Daoy (cell line): ENCODE measurements at regions not wholly inside any gene's neighbourhood (a gene's known extent, or its start where the extent isn't known, plus 50 kb on each side); places are given as distances from the start of the nearest gene placed in this dataset.

Experiments used
- DNase-seq: peaks from one replicate; pipeline ENCODE4 v3.0.0-alpha.2; 2015; ENCODE audit warnings: low read depth

DNA sequence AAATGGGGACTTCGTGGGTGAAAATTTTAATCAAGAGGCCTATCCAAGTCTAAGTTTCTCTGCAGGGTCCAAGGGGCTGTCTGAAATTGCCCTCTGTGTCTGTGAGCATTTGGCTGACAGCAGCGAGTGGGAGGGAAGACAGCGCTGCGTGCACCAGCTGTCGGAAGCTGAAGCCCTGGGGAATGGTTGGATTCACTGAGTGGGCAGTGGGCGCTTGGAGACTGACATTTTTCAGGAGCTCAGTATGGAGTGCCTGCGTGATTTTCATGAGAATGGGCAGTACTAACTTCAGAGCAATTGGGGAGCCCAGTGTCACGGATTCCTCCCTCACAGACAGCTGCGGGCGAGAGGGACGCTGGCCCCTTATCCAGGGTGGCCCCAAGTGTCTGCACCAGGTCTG lies 388.8 kb upstream of the B3GAT1 start:
- no peak for DNase-seq

DNA sequence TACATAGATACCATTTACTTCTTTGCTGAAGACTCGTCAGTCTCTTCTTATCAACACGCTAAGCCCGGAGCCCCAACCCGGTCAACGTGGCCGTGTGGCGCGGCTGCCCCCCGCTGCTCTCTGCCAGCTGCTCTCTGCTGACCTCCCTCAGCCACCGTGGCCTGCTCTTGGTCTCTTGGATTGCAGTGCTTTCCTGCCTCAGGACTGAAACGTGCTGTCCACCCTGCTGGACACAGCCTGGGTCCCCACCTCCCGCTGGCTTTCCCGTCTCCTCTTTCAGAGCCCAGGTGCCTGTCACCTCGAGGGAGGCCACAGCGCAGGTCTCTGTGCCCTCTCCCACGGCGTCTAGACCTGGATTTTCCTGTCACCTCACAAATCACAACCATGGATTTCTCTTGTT lies 388.1 kb upstream of the B3GAT1 start:
- DNase-seq: no peak

DNA sequence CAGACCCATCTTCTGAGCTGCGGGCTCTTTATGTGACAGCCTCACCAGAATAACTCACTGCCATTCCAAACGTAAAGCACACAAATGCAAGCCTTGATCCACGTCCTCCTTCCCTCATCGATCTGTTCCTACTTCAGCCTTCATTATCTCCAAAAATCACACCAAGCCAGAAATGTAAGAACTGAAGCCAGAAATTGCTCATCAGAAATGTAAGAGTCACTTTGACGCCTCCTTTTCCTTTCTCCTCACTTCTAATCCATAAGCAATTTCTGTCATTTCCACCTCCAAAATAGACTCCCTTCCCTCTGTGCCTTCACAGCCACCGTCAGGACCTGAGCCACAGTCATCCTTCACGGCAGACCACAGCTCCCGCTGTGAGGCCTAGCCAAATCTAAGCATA lies 387.3 kb upstream of the B3GAT1 start:
- DNase-seq: no peak

DNA sequence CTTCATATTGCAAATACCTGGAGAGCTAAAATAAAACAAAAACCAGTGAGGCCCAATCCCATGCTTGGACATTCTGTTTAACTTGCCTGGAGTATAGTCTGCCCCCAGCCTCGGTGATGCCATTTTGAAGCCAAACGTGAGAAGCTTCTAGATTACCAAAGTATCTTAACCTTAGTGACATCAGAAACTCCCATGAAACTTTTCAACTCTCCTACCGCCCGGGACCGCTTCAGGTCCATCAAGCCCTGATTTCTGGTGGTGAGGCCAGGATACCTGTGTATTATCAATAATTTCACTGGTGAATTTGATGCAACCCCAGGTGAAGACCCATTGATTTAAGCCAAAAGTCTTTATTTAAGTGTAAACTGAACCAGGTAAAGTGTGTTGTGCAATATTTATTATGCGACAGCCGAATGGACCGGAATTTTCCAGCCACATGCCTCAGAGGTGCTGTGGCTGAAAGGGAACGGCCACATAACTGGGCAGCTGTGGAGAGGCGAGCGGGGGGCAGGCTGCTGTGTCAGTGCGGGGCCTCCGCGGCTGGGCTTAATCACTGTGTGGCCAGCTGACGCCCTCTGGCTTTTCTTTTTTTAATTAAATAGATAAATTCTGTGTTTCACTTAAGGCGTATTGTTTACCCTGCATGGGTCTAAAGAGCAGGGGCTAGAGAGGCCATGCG lies 385.5 kb upstream of the B3GAT1 start:
- DNase-seq: no peak

DNA sequence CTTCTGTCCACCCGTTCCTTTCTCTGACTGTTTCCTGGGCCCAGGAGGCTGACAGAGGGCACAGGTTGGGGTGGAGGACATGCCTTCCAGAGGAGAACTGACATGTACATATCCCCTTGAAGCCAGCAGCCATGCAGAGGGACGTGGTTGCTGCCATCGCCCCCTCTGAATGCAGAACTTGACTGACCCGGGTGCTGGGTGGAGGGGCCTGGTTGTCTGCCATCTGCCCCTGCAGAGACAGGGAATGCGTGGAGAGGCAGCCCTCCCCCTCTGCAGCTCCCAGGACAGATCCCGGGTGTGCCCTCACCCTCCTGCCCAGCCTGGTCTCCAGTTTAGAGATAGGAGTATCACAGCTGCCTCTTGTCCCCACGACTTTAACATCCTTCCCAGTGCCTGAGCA lies 383.0 kb upstream of the B3GAT1 start:
- no peak for DNase-seq

DNA sequence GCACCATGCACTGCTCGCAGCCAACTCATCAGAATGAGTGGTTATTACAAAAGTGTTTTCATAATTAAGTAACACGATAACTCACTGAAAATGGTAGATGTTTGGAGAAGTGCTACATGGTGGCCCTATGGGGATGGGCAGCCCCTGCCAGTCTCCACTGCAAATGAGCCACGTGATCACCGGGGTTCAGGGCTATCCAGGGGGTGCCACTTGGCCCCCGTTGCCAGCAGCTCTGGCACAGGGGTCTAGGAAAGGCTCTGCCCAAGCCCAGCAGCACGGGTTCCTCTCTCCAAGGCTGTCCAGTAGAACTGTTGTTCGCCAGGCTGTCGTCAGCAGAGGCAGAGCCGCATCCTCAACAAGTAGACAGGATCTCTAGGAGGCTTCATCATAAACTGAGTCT lies 382.1 kb upstream of the B3GAT1 start:
- DNase-seq: no peak

DNA sequence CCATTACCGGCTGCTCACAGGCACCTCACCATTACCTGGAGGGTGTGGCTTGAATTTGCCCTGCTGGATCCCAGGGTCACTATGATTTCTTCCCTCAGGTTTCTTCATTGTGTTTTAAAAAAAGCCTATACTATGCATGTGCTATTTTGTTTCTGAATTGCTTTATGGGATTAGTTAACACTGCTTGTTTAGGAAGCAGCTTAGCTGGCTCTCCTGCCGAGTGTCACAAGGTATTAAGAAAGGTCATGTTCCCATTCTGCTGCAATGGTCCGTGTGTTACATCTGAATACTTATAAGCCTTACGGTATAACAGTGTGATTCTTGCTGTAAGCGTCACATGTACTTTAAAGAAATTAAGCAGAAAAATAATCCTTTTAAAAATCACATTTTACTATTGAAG lies 380.6 kb upstream of the B3GAT1 start:
- DNase-seq: no peak

DNA sequence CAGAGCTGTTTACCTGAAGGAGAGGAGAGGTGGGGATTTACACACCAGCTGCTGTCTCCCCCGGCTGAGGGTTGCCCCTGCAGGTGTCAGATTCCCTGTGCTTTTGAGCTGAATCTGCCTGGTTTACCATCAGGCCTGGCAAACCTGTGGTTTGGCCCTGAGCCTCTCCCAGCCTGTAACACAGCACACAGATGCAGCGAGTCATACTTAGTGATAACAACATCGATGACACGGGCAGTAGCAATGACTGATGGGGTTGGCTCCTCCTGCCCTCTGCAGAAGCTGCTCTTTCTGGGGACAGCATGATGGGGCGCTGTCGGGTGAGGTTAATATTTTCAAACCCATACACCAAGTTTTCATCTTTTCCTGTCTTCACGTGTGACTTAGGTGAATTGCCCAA lies 380.0 kb upstream of the B3GAT1 start:
- DNase-seq: peak; percentile 68

DNA sequence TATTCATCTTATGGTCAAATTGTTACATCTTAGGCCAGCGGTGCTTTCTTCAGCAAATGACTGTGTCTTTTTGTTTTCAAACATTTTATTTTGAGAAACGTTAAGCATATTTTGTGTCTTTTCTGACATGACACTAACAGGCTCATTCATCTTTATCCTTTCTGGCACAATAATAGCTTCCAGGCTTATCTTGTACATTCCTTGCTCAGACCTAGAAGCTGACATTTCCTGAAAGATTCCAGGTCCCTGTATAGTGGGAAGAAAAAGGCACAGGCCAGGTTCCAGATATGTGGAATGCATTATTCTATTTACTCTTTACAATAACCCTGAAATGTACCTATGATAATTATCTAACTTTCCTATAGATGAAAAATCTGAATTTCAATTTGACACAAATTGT lies 379.1 kb upstream of the B3GAT1 start:
- no peak for DNase-seq

DNA sequence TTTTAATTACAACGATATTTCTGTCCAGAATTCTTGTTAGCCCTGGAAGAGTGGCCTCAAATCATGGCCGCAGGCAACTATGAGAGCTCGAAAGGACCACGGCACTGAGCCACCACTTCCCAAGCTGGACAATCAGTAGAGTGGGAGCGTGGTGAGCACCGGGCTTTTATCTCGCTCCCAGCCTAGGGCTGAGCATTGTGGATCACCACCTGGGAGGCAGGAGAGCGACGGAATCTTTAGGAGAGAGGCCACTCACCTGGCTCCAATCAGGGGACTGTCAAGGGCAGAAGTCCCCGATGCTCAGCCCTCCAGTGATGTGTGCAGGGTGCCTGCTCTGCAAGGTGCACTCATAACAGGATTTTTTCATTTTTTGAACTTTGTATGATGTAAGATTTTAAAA lies 377.1 kb upstream of the B3GAT1 start:
- DNase-seq: no peak

DNA sequence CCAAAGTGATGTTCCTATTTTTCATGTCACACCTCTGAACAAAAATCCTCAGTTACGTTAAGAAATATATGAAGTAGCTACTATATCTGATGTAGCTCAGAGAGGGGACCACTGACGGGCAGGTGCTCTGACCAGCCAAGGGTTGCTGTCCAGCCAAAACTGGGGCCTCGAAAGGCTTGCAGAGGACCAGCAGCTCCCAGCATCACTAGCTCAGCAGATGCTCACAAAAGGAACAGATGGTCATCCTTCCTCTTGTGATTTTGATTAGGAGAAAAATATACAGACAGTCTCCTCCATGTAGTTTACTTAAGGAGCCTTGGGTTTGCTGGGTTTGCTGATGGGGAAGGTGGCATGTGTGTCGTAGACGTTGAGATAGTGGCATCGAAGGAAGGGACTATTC lies 374.6 kb upstream of the B3GAT1 start:
- DNase-seq: no peak

DNA sequence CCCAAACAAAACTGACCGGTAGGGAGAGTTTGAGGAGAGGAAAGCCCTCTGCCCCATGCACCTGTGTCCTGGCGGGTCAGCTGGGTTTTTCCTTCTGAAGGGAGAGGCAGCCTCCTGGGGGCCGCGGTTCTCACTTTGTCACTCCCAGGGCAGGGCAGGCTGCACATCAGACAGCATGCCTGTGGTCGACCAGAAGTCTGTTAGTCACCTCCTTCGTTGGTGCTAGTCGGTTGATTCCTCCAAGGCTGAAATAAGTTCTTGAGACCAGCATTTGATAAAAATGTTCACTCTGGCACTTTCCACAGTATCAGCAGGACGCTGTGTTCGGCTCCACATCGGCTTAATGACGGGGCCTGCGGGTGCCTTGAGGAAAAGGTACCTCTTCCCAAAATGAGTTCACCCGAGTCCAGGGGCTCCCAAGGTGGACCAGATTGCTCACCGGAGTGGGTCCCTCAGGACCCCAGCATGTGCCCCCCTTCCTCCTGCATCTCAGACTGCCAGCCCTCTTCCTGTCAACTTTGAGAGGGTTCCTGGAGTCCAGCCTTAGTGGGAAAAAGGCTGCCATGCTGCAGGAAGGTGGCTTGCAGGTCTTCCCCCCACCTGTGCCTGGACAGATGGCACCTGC lies 373.7 kb upstream of the B3GAT1 start:
- DNase-seq: peak; percentile 19

DNA sequence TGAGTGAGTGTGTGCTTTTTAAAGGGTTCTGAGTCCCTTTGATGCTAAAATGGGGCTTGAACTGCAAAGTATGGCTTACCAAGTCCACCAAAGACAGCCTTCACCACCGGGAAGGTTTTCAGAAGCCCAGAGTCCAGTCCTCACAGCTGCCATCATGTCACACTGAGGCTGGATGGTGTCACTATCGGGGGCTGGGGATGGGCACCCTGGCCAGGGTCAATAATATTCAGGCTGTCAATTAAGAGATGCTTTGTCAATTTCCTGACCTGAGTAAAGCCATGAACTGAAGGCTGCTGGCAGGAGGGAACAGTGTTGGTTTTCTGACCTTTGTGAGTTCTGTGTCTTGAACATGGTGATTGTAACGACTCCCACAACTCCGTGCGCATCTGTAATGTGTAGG lies 373.0 kb upstream of the B3GAT1 start:
- DNase-seq: no peak

DNA sequence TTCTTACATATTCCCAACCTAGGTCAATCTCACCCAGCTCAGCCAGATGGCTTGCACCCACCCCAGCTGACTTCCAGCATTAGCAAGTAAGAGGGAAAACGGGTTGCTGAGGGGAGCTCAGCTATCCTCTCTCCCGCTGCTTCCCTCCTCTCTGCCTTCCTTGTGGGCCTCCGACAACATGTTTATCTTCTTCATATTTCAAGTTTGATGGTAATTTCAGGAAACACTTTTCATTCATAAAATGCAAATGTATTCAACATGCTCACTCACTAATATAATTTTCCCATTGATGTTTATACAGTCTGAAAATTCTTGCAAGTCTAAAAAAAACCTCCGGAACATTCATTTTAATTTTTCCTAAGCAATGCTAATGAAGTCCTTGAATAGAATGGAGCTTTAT lies 372.5 kb upstream of the B3GAT1 start:
- no peak for DNase-seq

DNA sequence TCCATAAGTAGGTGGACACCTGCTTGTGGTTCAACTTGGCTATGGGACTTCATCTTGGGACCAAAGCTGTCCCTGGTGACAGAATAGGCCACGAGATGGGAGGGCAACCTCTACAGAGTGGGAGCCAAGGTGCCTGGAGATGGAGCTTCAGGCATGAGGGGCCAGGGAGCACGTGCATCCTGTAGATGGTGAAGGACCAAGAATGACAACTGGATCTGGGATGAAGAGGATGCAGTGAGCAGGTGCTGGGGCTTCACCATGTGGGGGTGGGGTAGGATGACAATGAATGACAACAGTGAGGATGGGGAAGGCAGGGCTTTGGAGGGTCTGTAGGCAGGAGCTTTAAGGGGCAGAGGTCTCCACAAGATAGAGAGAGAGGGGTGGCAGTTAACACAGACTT lies 372.0 kb upstream of the B3GAT1 start:
- DNase-seq: no peak

DNA sequence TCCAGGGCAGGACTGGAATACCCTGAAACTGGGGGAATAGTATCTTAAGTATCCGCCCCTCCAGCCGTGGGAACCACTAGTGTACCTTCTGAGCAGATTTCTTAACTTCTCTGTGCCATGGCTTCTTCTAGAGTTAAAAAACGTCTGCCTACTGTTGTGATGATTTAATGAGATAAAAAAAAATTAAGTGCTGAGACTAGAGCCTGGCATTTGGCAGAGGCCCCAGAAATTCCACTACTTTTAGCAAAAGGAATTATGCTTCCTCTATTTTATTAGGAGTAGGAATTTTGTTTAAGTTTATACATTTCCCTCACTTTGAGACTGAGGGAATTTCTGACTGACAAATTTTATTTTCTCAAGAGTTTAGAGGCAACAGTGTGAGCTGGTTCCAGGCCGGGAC lies 371.2 kb upstream of the B3GAT1 start:
- no peak for DNase-seq

DNA sequence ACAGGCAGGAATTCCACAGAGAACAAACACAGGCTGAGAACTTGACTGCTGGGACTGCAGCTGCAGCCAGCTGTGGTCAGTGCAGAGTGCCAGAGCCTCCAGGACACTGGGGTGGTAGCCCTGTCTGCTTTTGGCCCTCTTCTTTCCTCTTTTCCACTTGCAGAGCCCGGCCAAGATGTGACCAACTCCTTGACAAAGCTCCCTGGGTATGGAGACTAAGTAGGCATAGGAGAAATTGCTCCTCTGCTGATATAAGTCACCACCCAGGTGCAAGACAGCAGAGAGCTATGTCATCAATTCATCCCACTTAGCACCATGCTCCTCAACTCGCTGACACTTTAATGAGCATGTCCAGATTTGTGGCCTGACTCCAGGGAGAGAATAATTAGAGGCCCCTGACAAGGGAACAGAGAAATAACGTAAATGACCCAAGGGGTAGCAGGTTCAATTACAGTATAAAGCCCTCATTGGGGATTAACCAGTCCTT lies 369.4 kb upstream of the B3GAT1 start:
- DNase-seq: no peak

DNA sequence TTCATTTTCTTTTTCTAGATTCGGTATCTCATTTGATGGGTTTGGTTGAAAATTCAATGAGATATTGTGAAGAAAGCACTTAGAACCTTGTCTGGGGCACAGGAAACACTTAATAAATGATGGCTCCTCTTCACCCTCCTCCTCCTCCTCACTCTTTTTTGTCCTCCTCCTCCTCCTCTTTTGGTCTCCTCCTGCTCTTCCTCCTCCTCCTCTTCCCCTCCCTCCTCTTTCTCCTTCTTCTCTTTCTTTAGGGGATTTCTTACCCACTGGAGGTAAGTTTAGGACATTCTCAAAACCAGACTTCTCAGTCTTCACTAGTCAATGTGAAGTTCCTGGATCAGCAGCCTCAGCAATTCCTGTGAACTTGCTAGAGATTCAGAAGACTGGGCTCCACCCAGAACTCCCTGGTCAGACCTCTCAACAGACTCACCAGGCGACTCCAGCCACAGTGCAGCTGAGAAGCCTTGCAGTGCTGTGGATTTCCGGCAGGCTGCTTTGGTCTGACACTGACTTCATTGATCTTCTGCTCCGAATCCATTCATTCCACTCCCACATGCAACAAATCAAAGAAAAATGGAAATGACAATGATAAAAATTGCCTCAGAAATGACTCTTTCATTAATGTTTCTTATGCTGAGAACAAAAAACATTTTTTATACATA lies 368.6 kb upstream of the B3GAT1 start:
- no peak for DNase-seq

DNA sequence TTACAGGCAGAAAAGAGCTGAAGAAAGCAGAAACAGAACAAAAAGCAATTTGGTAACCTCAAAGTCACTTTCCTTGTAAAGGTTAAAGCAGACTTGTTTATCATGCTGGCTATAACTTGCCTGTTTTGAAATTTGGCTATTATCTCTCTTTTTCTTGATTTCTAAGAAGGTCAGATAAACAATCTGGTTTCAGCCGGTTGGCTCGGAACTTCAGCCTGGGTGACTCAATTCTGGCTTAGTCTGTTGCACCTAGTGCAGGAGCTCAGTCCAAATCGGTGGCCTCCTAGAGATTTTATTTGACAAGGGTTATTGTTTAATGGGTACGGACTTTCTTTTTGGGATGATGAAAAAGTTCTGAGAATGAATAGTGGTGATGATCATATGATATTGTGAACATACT lies 367.1 kb upstream of the B3GAT1 start:
- no peak for DNase-seq

DNA sequence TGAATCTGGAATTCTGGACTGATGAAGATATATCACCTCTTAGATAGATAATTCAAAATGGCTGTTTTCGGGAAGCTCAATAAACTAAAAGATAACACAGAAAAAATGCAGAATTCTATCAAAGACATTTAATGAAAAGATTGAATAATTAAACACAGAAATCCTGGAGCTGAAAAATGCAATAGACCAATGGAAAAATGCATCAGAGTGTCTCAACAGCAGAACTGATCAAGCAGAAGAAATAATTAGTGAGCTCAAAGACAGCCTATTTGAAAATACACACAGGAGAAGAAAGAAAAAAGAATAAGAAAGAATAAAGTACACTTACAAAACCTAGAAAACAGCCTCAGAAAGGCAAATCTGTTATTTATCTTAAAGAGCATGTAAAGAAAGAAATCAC lies 356.4 kb upstream of the B3GAT1 start:
- no peak for DNase-seq

DNA sequence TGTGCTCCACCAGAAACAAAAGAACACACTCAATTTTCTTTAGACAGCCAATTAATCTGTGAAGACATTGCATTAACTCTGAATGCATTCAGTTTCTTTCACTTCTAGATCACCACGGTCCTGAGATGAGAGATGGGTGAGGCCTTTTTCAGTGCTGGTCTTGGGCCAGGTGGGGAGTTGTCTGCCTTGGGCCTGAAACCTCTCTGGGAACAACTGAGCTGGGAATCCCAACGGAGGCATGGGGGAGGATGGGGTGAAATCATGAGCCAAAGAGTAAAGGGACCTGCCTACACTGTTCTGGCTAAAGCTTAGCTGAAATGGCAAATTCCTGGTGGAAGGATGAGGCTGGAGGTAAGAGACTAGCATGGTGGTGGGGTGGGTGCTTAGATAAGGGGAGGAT lies 353.5 kb upstream of the B3GAT1 start:
- DNase-seq: no peak

DNA sequence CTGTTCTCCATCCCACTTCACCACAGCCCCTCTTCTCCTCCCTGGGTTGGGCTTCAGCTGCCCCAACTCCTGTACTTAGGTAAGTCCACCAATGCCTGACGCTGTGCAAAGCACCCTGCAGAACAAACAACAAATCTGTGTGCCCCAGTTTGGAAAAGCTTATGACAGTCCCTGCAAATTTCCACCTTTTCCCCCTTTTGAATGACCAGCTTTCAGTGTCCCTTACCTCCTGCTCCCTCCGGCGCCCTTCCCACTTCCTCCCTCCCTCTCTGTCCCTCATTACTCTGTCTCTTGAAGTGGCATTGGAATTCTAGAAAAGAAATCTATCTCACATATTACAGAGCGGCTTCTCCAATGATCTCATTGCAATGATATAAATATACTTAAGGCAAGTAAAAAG lies 352.9 kb upstream of the B3GAT1 start:
- no peak for DNase-seq

DNA sequence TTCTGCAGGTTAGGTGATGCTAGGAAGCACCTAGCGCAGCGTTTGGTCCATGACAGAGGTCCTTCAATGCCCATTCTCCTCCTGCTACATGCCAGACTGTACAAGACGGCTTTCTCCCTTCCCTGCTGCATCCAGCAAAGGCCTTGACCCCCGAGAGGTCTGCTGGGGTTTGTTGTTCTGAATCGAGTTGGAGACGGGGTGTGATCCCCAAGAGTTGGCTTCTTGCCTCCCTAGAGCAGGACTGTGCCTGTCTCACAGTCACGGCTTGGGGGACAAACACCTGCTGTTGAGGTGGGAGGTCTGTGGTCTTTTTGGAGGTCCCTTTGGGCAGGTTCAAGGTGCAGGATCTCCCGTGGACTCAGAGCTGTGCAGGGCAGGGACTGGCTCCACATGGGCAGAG lies 352.3 kb upstream of the B3GAT1 start:
- no peak for DNase-seq

DNA sequence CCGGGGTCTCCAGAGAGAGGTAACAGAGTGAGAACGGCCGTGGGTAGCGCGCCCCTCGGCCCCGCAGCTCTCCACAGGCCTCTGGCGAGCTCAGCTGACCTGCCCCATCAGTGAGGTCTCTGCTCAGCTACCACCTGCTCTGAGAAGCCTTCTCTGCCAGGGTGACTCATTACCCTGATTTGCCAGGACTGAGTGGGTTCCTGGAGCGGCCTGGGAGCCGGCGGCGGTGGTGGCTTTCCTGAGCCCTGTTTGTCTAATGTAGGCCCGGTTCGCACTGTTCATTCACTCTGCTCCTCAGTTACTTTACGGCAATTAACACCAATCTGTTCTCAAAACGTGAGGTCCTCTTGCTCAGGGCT lies 351.0 kb upstream of the B3GAT1 start:
- peak; percentile 85 for DNase-seq
